Tongue (tissue), 1 donor: ENCODE measurements at regions not wholly inside any gene's neighbourhood (a gene's known extent, or its start where the extent isn't known, plus 50 kb on each side); places are given as distances from the start of the nearest gene placed in this dataset.
"Not testable (repeated sequence)": the region's sequence is repeated elsewhere in the genome, so short reads cannot be mapped to it uniquely, and the experiment has no call there.

Experiments used
- DNase-seq: peaks from one replicate; pipeline ENCODE4 v3.0.0-alpha.2; 2015

DNA sequence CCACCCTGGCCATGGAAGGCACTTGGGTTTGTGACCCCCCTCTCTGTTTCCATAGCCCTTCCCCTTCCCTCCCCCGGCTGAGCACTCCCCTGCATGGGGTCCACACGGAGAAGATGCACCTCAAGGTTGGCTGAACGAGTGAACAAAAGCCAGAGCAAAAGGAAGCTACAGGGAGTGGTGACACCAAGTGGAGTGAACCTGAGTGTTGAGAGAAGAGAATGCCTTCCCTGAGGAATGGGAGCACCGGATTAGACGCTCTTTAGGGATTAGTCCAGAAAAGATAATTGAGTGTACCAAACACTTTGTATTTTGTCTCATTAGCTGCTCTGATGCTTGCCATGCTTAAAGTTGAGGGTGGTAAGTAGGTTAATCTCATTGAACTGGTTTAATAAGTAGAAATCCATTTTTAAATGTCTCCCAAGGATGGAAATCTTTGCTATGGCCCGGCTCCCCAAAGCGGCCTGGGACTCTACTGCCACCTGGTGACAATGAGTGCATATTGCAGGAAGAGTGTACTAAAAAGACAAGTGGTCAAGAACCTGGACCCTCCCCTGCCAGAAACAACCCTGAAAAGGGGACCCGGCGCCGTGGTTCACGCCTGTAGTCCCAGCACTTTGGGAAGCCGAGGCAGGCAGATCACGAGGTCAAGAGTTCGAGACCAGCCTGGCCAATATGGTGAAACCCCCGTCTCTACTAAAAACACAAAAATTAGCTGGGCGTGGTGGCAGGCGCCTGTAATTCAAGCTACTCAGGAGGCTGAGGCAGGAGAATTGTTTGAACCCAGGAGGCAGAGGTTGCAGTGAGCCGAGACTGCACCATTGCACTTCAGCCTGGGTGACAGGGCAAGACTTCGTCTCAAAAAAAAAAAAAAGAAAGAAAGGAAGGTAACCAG is 150.6 kb upstream of the ZC3H12A start:
- DNase-seq, result no peak

DNA sequence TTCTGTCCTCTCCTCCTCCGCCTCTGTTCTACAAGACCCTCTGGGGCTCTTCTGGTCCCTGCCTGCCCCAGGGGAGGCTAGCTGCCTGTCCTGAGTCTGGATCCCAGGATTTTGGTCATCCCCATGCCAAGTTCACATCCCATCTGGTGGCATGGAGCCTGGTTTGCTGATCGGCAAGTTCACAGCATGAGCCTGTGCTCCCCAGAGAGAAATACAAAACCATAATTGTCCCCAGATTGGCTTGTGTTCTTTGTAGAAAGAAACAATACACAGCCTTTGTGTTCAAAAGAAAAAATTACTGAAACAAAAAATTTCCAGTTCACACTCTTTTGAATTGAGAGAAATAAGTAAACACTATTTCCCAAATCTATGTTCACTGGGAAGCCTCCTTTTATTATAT is 149.4 kb upstream of the ZC3H12A start:
- no peak for DNase-seq

DNA sequence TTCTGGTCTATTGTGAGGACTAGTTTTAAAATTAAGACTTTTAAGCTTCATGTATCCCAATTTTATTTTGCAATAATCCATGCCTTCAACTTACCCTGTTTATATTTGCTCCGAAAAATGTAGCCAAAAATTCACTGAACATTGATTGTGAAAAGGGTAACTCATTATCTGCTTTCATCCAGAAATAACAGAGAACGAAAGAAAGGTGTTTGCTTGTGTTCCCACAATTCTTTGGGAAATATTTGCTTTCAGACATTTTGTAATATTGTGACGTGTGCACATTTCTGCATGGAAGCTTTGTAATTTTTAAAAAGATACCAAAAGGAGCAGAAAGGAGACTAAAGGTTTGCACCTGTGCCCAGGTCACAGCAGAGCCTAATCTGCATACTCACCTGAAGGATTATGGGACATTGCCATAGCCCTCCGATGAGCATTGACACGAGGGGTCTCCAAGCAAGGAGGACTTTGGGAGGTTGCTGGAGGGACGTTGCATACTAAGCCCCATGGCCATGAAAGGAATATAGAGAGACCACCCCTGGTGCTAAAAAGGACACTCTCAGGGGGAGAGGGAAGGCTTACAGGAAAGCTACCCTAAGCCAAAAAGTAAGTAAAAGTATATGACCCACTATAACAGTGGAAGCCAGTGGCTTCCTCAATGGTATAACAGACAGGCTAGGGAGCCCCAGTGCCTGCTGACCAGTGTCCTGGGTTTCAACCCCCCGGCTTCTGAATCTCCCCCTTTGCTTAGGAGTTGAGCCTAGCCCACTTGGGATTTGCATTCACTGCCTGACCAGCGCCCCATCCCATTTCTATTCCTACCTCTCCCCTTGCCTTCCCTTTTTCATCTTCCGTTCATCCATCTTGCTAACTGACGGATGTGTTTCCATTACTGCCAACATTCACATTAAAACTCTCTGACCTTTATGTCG is 148.6 kb upstream of the ZC3H12A start:
- DNase-seq, result no peak

DNA sequence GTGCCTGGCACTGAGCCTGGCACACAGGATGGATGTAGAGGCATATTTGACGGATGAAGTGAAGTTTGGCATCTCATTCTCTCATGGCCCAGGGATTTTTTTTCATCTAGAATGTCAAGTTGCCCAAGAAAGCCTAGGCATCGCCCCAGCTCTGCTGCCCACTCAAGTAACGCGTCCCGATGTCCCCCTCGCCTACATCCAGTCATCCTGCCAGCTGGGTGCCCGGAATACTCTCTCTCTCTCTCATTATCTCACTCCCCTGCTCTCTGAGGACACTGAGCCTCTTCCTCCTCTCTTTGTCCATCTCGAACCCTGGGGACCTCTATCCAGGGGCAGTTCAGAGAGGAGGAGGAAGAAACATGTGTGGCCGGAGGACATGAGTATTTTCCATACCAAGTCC is 142.3 kb upstream of the ZC3H12A start:
- no peak for DNase-seq

DNA sequence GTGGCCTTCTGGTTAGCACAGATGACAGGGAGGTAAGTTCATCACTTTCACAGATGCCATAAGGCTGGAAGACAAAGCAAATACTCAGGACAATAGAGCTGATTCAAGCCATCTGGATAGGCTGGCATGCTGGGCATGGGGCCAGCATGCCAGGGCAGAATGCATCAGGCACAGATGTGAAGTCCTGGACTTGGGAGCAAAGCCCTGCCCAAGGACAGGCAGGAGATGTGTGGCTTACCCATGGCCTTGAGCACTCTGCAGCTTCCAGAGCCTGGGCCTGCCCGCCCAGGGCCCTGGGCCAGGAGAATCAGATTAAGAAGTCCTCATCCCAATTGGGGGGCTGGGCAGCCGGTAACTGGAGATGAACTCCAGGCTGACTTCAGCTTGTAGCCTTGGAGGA is 135.7 kb upstream of the ZC3H12A start:
- DNase-seq, result no peak

DNA sequence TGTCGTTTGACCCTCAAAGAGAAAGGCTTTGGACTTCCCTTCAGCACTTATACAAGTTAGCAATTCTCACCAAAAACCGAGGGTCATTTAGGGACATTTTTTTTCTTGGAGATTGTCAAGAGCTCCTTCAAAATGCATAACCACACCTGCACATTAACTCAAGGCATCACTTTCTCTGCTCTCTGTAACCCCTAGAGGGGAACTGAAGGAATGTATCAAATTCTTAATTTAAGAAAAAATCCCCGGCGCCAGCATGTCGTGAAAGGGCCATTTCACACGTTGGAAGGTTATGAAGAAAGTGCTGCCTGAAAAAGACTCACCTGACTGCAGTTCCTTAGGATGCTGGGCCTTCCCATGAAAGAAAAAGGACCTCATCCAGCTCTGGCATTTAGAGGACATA is 131.6 kb upstream of the ZC3H12A start:
- no peak for DNase-seq

DNA sequence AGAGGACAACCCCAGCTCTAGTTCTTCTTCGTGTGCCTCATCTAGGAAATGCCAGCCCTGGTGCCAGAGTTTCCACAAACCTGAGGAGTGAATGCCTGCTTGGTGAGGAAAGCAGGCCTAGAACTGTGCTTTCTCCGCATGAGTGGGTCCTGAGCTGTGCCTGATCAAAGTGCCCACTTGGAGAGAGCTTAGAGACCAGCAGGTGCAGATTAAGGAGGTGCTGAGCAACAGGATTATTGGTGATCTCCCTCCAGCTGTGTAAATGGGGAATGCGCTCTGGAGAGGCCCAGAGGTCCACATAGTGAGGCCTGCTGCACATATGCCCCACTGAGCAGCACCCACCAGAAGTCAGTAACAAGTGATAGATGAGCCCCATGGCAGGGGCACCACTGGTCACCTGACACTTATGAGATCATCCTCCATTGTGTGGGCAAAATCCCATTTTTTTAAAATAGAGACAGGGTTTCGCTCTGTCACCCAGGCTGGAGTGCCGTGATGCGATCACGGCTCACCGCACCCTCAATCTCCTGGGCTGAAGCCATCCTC is 127.2 kb upstream of the ZC3H12A start:
- DNase-seq, result peak; percentile 8

DNA sequence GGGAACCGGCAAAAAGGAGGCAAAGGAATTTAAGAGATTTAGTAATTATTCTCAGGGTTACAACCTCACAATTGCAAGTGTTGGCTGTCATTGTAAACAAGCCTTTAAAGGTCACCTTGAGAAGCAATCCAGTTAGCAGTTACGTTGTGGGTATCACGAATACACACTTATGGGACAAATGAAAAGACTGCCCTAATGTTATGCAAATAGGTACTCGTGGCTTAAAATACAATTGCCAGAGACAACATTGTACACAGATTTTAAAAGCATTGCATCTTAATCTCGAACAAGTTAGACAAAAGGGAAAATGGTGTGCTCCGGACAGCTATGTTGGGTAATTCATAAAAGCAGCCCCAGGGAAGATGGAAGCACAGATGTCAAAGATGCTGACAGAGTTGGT is 120.5 kb upstream of the ZC3H12A start:
- no peak for DNase-seq

DNA sequence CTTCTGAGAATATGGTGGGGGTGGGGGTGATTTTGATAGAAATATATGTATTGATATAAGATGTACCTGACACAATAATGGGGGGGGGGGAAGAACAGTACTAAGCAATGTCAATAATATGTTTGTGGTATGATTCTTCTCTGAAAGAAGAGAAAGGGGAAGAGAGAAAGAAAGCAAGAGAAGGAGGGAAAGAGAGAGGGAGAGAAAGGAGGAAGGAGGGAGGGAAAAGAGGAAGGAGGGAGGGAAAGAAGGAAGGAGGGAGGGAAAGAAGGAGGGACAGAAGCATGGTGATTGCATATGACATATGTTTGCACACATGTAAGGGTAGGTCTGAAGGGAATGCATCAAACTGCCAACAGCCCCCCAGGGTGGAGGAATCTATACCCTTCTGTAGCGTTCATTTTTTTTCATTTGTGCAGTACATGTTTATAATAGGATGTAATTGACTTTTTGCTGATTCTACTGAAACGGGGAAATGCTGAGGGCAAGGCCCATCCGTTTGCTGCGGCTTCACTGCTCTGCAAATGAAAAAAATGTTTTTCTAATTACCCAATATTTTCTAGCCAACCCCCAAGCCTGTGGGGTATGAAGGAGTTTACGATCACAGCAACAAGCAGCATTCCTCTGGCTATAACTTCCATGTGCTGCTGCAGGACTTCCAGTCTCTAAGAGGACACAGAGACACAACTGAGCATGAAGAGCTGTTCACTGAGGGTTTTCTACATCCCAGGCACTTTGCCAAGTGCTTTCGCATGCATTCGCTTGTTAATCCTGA is 119.3 kb upstream of the ZC3H12A start:
- DNase-seq, result no peak

DNA sequence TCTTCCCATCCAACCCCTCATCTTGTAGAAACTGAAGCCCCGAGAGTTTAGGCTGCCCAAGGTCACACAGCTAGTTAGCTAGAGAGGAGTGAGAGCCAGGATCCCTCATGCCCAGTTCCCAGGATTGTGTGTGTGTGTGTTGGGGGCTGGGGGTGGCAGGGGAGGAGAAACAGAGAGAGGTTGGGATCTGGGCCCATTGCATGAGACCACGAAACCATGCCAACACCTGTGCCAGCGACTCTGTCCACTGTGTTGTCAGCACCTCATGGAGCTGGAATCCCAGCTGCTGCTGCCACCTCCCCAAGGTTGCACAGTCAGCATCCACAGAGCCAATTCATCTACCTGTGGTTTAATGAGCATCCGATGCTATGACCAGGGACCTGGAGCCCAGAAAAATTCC is 115.4 kb upstream of the ZC3H12A start:
- DNase-seq, result no peak

DNA sequence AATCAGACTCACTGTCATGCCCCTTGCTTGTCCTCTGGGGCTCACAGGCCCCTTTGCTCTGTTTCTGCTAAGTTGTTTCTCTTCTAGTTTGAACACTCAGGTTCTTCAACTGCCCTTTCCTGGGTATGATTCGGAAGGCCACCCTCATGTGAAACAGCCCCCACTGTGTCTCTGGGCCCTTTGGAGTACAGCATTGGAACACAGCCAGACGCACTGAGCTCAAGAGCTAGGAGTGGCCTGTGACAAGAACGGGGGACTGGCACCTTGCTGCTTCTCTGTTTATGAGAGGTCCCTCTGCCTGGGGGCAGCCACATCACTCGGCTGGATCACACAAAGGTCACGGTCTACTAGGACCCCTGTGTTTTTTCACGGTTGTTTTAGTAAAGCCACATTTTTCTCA is 114.4 kb upstream of the ZC3H12A start:
- no peak for DNase-seq

DNA sequence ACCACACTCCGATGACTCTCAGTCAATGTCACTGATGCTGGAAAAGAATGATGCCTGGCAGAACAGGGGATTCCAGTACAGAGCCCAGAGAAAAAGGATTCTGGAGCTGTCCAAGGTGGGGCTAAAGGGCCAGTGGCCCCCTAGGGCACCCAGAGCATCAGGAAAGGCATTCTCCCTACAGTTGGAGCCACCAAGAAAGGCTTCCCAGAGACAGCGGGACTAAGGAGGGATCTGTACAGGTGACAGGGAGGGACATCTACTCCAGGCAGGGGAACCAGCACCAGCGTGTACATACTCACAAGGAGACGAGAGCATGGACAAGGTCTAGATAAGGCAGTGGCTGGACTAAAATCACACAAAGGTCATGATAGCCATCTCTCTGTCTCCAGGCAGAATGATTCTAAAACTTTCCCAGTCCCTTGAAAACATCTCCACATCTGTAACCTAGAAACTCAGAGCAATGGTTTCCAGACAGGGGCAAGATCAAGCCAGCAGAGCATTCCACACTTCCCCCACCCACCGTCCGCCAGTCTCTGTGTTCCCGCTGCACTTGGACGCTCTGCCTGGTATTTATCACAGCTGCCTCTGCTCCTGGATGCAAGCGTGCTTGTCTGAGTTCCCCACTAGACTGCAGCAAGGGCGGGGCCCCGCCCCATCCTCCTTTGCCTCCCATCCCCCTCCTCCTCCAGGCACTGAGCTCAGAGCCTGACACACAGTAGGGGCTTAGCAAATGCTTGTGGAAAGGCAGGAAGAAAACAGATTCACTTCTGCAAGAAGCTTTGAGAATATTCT is 111.6 kb upstream of the ZC3H12A start:
- DNase-seq, result peak; percentile 59

DNA sequence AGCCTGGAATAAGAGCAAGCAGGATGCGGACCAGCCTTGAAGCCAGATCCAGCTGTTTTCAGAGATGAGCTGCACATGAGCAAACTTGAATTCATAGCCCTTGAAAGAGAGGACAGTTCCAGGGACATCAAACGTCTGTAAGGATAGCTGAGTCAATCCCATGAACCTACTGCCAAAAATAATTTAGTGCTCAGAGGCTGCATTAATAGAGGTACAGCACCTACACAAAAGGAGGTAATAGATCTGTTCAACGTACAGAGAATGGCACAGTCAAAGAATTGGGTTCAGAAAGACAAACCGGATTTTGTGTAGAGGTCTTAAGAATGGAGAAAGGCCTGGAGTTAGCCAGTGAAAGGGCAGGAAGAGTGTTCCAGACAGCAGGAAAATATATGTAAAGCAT is 110.8 kb upstream of the ZC3H12A start:
- no peak for DNase-seq

DNA sequence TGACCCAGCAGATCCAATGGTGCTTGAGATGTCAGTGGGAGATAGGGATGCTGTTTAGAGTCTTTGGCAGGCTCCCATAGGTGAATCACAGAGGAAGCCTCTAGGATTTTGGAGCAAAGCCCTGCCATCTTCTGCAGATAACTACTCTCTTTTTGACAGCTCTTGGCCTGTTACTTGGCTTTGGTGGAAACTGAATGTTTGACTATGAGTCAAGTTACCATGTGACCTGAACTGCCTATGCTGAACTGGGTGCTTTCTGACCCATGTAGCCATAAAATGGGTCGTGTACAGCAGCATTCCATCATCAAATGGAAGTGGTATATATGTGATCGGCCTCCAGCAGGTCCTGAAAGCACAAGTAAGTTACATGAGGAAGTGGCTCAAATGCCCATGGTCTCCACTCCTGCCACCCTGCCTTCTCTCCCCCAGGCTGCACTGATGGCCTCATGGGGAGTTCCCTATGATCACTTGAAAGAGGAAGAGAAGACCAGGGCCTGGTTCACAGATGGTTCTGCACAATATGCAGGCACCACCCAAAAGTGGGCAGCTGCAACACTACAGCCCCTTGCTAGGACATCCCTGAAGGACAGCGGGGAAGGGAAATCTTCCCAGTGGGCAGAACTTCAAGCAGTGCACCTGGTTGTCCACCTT is 105.6 kb upstream of the ZC3H12A start:
- not testable (repeated sequence) for DNase-seq

DNA sequence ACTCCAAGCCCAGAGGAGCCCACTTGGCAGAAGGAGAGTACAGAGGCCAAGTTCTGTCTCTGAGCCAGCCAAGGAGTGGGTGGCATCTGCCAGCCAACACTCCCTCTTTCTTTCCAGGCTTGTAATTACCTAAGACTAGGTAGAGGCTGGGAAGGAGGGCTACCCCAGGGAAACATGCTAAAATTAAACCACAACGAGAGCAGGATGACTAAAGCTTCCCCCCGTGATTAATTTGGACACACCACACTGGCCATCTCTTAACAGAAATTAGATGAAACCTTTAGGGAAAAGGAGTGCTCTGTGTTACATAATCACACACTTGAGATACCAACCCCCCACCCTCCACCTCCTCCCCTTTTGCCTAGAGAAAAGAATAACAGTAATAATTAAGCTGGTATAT is 102.1 kb upstream of the ZC3H12A start:
- DNase-seq, result no peak

DNA sequence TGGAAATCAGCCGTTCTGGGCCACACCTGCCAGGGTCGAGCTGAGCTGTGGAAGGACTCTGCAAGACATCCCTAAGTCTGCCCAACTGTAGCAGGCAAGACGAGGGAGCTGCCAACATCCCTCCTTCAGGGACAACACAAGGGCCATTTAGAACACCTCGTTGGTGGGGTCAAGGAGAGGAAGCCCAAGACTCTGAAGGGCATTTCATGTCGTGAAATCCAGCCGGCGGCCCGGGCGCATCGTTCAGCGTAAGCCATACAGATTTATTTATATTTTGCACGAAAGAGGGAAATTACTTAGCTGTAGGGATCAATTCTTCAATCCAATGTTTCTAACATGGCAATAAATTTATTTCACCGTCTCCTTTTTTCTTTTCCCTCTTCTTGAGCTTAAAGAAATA is 101.7 kb upstream of the ZC3H12A start:
- no peak for DNase-seq

DNA sequence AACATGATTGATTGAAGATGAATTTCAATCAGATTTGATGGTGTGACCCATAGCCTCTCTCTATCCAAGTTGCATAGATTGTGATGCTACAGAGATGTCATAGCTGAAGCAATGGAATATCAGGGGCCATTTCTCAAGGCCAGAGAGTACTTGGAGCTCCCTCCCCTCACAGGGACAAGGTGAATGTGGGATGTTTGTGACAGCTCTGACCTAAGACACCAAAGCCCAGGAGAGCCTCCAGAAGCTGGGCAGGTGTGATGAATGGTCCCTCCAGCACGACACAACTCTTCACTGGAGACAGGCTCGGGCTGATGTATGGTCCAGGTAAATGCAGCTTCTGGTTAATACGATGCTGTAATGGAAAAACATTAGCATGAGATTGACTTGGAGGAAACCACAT is 101.0 kb upstream of the ZC3H12A start:
- DNase-seq, result no peak

DNA sequence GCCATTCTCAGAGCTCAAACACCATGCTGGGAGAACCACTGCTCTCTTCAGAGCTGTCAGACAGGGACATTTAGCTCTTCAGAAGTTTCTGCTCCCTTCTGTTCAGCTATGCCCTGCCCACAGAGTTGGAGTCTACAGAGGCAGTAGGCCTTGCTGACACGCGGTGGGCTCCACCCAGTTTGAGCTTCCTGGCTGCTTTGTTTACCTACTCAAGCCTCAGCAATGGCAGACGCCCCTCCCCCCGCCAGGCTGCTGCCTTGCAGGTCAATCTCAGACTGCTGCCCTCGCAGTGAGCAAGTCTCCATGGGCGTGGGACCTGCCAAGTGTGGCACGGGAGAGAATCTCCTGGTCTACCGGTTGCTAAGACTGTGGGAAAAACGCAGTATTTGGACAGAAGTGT is 93.8 kb upstream of the ZC3H12A start:
- not testable (repeated sequence) for DNase-seq

DNA sequence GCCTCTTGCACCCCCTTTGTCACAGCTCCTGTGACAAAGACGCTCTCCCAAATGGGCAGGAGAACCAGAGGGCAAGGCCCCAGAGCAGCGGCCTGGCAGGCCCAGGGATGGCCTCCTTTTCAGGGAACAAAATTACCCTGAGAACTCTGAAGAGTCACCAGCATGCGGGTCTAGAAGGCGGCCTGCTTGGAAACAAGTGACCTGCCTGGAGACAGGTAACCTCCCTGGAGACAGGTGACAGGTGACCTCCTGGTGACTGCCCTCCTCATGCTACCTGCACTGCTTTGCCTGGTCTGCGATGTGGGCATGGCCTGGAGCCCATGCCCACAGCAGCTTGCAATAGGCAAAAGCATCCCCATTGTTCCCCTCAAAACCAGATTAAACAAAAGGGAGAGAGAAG is 86.5 kb upstream of the ZC3H12A start:
- no peak for DNase-seq

DNA sequence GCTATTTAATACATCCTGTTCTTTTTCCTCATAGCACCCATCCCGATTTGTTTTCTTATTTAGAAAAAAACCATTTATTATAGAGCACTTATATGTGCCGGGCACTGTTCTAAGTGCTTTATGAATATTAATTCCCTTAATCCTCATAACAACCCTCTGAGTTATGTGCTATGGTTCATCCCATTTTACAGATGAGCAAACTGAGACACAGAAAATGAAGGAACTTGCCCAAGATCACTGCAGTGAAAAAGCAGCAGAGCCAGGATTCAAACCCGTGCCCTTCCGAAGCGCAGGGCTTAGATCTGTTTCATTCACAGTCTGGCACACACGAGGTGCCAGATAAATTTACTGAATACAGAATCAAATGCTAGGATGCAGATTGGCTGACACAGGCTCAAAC is 85.1 kb upstream of the ZC3H12A start:
- no peak for DNase-seq
